GM12874 (cell line): ENCODE measurements at regions not wholly inside any gene's neighbourhood (a gene's known extent, or its start where the extent isn't known, plus 50 kb on each side); places are given as distances from the start of the nearest gene placed in this dataset.

Source experiments
- CTCF ChIP-seq: IDR thresholded peaks from 2 replicates; pipeline ENCODE4 v1.5.1; 2011; ENCODE audit warnings: low read depth, mild to moderate bottlenecking, control low read depth, low read length, moderate library complexity; ENCODE audit not compliant: insufficient read depth

GRCh38 chr7:130901209-130901783, 167.3 kb upstream of the KLF14 start:
- no peak for TF ChIP-seq CTCF

GRCh38 chr7:130902755-130903357, 168.8 kb upstream of the KLF14 start:
- TF ChIP-seq CTCF = no peak

- TF ChIP-seq CTCF = no peak
Observed at GRCh38 chr7:130903358-130903974, 169.5 kb upstream of the KLF14 start.

- no peak for TF ChIP-seq CTCF
Observed at GRCh38 chr7:130904031-130904757, 170.2 kb upstream of the KLF14 start.

- TF ChIP-seq CTCF = no peak
Observed at GRCh38 chr7:130904792-130905191, 170.8 kb upstream of the KLF14 start.

- no peak for TF ChIP-seq CTCF
Observed at GRCh38 chr7:130906575-130906974, 172.6 kb upstream of the KLF14 start.

- no peak for TF ChIP-seq CTCF
Observed at GRCh38 chr7:130907439-130907838, 173.4 kb upstream of the KLF14 start.
